Keratinocyte (primary cell): ENCODE measurements at regions not wholly inside any gene's neighbourhood (a gene's known extent, or its start where the extent isn't known, plus 50 kb on each side); places are given as distances from the start of the nearest gene placed in this dataset.

ENCODE experiments used
- DNase-seq: peaks from one replicate; pipeline ENCODE4 v3.0.0-alpha.2; 2011; ENCODE audit warnings: low read depth, missing footprints, low spot score
- FAIRE-seq: peaks from 2 replicates; lab custom pipeline; 2011; peaks lifted over from hg19 to GRCh38; lab: Jason Lieb, UNC
- H2AFZ ChIP-seq: 2 replicates; pipeline ENCODE4 v1.6.0; 2012; ENCODE audit warnings: low read length, control low read depth, inconsistent platforms; ENCODE audit not compliant: control insufficient read depth
- H3K27ac ChIP-seq: 2 replicates; pipeline ENCODE4 v1.5.1; 2011; ENCODE audit warnings: low read length; ENCODE audit not compliant: control insufficient read depth, insufficient read depth
- H3K27me3 ChIP-seq: 3 replicates; pipeline ENCODE4 v1.6.0; 2011; ENCODE audit warnings: low read length; ENCODE audit not compliant: control insufficient read depth, insufficient read depth; ENCODE audit errors: extremely low read depth
- H3K36me3 ChIP-seq, 2 experiments: 2 replicates in 1 of 2; 3 replicates in 1 of 2; pipeline ENCODE4 v1.5.1; 2011; ENCODE audit warnings: low read length in 2 of 2, mild to moderate bottlenecking in 1 of 2; ENCODE audit not compliant: control insufficient read depth in 2 of 2, insufficient read depth in 2 of 2; ENCODE audit errors: extremely low read depth in 1 of 2
- H3K4me1 ChIP-seq: 3 replicates; pipeline ENCODE4 v1.5.1; 2011; ENCODE audit warnings: low read length; ENCODE audit not compliant: control insufficient read depth, insufficient read depth; ENCODE audit errors: extremely low read depth
- H3K4me2 ChIP-seq: 3 replicates; pipeline ENCODE4 v1.6.0; 2011; ENCODE audit warnings: low read depth, low read length; ENCODE audit not compliant: control insufficient read depth, insufficient read depth; ENCODE audit errors: extremely low read depth
- H3K4me3 ChIP-seq, 3 experiments: fragments of 200-600 bp in 1 of 3; sonication (generic) in 1 of 3; 2 replicates in 2 of 3; 3 replicates in 1 of 3; pipeline ENCODE4 v1.5.1; 2011 to 2016; ENCODE audit warnings: low read length in 3 of 3, mild to moderate bottlenecking in 3 of 3, control low read depth in 2 of 3, inconsistent platforms in 1 of 3, low read depth in 1 of 3, mixed read lengths in 1 of 3, mixed run types in 1 of 3, moderate library complexity in 1 of 3; ENCODE audit not compliant: control insufficient read depth in 2 of 3, insufficient read depth in 2 of 3; ENCODE audit errors: extremely low read depth in 1 of 3
- H3K79me2 ChIP-seq: 2 replicates; pipeline ENCODE4 v1.6.0; 2012; ENCODE audit warnings: low read length; ENCODE audit not compliant: control insufficient read depth, insufficient read depth
- H3K9ac ChIP-seq: 3 replicates; pipeline ENCODE4 v1.6.0; 2011; ENCODE audit warnings: low read length; ENCODE audit not compliant: control insufficient read depth, insufficient read depth; ENCODE audit errors: extremely low read depth
- H3K9me1 ChIP-seq: 3 replicates; pipeline ENCODE4 v1.6.0; 2011; ENCODE audit warnings: low read length; ENCODE audit not compliant: control insufficient read depth, insufficient read depth; ENCODE audit errors: extremely low read depth
- H3K9me3 ChIP-seq: 2 replicates; pipeline ENCODE4 v1.5.1; 2012; ENCODE audit warnings: low read depth, low read length; ENCODE audit not compliant: control insufficient read depth
- H4K20me1 ChIP-seq: 3 replicates; pipeline ENCODE4 v1.6.0; 2011; ENCODE audit warnings: low read length; ENCODE audit not compliant: control insufficient read depth, insufficient read depth; ENCODE audit errors: extremely low read depth
- EZH2 ChIP-seq: IDR thresholded peaks from one replicate; pipeline ENCODE4 v1.6.1; 2012; ENCODE audit warnings: inconsistent platforms, mild to moderate bottlenecking, low read length, moderate library complexity
- dilution Hi-C: fragments of 300-500 bp; cut with MboI; formaldehyde crosslinking; loops from one replicate; pipeline ENCODE4 v1.7.0; 2020; ENCODE audit warnings: low sequenced_read_pairs; ENCODE audit not compliant: extremely low pct_ligation_motif_present
- TF ChIP-seq, protein P1 (sequence below), 3 experiments: IDR thresholded peaks in 1 of 3; conservative IDR thresholded peaks in 1 of 3; optimal IDR thresholded peaks in 1 of 3; 2 replicates in 2 of 3; 3 replicates in 1 of 3; pipeline versions ENCODE3 to v1.5.1; 2011; ENCODE audit warnings: low read length in 3 of 3, mild to moderate bottlenecking in 3 of 3, moderate library complexity in 2 of 3, control low read depth in 1 of 3, inconsistent platforms in 1 of 3; ENCODE audit not compliant: insufficient read depth in 2 of 3; ENCODE audit errors: extremely low read depth in 1 of 3

DNA sequence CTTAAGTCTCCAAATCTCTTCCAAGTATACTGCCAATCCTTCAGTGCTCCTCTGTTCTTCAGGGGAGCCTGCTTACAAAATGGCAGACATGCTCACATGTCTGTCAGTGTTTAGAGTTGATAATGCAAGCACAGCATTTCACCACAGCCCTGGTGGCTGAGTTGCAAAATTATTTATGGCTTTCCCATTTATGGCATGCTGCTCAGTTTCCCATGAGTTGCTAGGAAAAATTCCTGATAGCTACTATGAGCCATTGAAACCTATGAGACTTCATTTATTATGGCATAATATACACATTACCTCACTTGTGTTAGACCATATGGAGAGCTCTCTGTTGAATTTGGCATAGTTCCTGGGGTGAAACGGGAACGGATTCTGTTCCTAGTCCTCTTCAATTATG lies 448.7 kb upstream of the TCF4 start:
- Histone ChIP-seq H3K4me1 (no peaks in the 10 kb centered on the region), H4K20me1 (no peaks in the 10 kb centered on the region), H3K9me3 (no peaks in the 10 kb centered on the region), H3K4me3 (no peak overlapping the region), H3K79me2 (no peaks in the 10 kb centered on the region), H3K27ac (no peak overlapping the region), H3K9me1 (no peaks in the 10 kb centered on the region), H2AFZ (no peak overlapping the region), H3K9ac (no peak overlapping the region), H3K27me3 (no peaks in the 10 kb centered on the region), H3K36me3 (no peaks in the 10 kb centered on the region), H3K4me2 (no peak overlapping the region)
- DNase-seq: no peak
- dilution Hi-C loops: no loop called here
- no peak for FAIRE-seq
- TF ChIP-seq, protein P1, sequence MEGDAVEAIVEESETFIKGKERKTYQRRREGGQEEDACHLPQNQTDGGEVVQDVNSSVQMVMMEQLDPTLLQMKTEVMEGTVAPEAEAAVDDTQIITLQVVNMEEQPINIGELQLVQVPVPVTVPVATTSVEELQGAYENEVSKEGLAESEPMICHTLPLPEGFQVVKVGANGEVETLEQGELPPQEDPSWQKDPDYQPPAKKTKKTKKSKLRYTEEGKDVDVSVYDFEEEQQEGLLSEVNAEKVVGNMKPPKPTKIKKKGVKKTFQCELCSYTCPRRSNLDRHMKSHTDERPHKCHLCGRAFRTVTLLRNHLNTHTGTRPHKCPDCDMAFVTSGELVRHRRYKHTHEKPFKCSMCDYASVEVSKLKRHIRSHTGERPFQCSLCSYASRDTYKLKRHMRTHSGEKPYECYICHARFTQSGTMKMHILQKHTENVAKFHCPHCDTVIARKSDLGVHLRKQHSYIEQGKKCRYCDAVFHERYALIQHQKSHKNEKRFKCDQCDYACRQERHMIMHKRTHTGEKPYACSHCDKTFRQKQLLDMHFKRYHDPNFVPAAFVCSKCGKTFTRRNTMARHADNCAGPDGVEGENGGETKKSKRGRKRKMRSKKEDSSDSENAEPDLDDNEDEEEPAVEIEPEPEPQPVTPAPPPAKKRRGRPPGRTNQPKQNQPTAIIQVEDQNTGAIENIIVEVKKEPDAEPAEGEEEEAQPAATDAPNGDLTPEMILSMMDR (optimal IDR thresholded peaks at IDR 0.05 in 1 of 3, IDR thresholded peaks at IDR 0.05 in 1 of 3, conservative IDR thresholded peaks at IDR 0.05 in 1 of 3; ENCODE audit: extremely low read depth in 1 of 3, insufficient read depth in 2 of 3, low read length in 3 of 3): no peak
- no peak for TF ChIP-seq EZH2

DNA sequence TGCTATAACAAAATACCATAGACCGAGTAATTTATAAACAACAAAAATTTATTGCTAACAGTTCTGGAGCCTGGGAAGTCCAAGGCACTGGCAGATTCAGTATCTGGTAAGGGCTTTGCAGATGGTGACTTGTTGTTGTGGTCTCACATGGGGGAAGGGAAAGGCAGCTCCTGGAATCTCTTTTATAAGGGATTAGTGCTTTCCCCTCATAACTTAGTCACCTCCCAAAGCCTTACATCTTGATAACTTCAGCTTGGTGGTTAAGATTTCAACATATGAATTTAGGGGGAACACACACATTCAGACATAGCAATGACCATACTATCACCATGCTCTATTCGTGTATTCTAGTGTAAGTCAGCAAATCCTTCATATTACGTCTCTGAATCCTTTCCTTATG lies 447.6 kb upstream of the TCF4 start:
- H3K36me3 ChIP-seq: no peaks in the 10 kb centered on the region
- dilution Hi-C loops: no loop called here
- H4K20me1 ChIP-seq: no peaks in the 10 kb centered on the region
- FAIRE-seq: no peak
- no peak overlapping the region for H2AFZ ChIP-seq
- H3K4me2 ChIP-seq: no peak overlapping the region
- H3K9me3 ChIP-seq: no peaks in the 10 kb centered on the region
- no peaks in the 10 kb centered on the region for H3K79me2 ChIP-seq
- H3K27me3 ChIP-seq: no peaks in the 10 kb centered on the region
- H3K9ac ChIP-seq: no peak overlapping the region
- H3K9me1 ChIP-seq: no peaks in the 10 kb centered on the region
- no peak for DNase-seq
- TF ChIP-seq, protein P1 (optimal IDR thresholded peaks at IDR 0.05 in 1 of 3, IDR thresholded peaks at IDR 0.05 in 1 of 3, conservative IDR thresholded peaks at IDR 0.05 in 1 of 3; ENCODE audit: extremely low read depth in 1 of 3, insufficient read depth in 2 of 3, low read length in 3 of 3): no peak
- no peak for TF ChIP-seq EZH2
- no peak overlapping the region for H3K4me3 ChIP-seq
- no peaks in the 10 kb centered on the region for H3K4me1 ChIP-seq
- no peak overlapping the region for H3K27ac ChIP-seq
